ENCODE measurements at regions not wholly inside any gene's neighbourhood (a gene's known extent, or its start where the extent isn't known, plus 50 kb on each side); places are given as distances from the start of the nearest gene placed in this dataset.

- Mint-ChIP-seq H3K9me3 (no peaks in the 10 kb centered on the region), H3K4me1 (no peaks in the 10 kb centered on the region), H3K4me3 (no peak overlapping the region), H3K27ac (no peak overlapping the region), H3K36me3 (no peaks in the 10 kb centered on the region), H3K27me3 (peaks cover 1 to 2% of the 10 kb centered on the region in 2 donors)
- CTCF ChIA-PET (ENCODE audit: partially characterized antibody): interaction anchor here (1.3 to 2.6 kb wide), 2 partner anchors 10 to 17 kb away, joined by 3 to 9 read pairs; no protein-coding TSS in a partner anchor
- no peaks in the 10 kb centered on the region for H3K4me1 ChIP-seq (ENCODE audit: insufficient read depth, low read length)
- H3K27ac ChIP-seq (ENCODE audit: low read depth, low read length): no peak overlapping the region
- no peaks in the 10 kb centered on the region for H3K36me3 ChIP-seq (ENCODE audit: insufficient read depth, low read length)
- POLR2A ChIA-PET (ENCODE audit: partially characterized antibody): no interaction called here
- intact Hi-C loops (cut with micrococcal nuclease): no loop called here
- no peaks in the 10 kb centered on the region for H3K9me3 ChIP-seq (ENCODE audit: control insufficient read depth in 1 of 2, low read length in 2 of 2)
- no peak overlapping the region for H3K4me3 ChIP-seq (ENCODE audit: low read length in 2 of 2)
- DNase-seq: no peak
- peaks cover 3% of the 10 kb centered on the region for H3K27me3 ChIP-seq (ENCODE audit: insufficient read depth, low read length)
Observed at GRCh38 chr18:70415823-70416488, 127.1 kb downstream of the SOCS6 start.

DNA sequence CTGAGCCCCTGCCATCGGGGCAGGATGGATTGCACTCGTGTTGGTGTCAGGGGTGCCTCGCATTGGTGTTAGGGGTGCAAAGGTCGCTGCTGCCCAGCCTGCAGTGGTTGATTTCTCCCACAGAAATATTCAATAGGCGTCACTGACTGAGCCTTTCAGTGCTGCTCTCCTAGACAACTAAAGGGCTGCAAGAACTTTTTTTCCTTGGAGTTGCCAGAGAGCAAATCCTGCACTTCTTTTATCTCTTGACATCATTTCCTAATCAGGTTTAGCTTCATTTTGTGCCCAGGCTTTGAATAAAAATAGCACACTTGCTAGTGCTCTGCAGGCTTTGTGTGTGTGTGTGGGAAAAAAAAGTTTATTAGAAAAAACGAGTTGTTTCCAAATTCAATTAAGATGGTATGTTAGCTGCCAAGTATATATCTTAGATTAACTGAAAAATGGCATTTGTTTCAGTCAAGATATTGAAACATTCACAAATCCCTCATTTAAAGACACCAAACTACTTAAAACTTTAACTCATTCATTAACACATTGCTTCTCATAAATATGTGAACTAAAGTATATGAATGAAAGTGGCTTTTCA lies 125.6 kb downstream of the SOCS6 start:
- no peaks in the 10 kb centered on the region for H3K4me1 Mint-ChIP-seq
- no peak overlapping the region for H3K27ac ChIP-seq (ENCODE audit: low read depth, low read length)
- ChIA-PET POLR2A (ENCODE audit: partially characterized antibody) (no interaction called here), CTCF (ENCODE audit: partially characterized antibody) (interaction anchor here (2.6 kb wide), 1 partner anchor 19 kb away, joined by 9 read pairs; no protein-coding TSS in a partner anchor)
- DNase-seq: no peak
- intact Hi-C loops (cut with micrococcal nuclease): no loop called here
- no peak overlapping the region for H3K27ac Mint-ChIP-seq
- no peaks in the 10 kb centered on the region for H3K9me3 Mint-ChIP-seq
- no peaks in the 10 kb centered on the region for H3K36me3 Mint-ChIP-seq
- H3K27me3 ChIP-seq (ENCODE audit: insufficient read depth, low read length): peaks cover 3% of the 10 kb centered on the region
- no peak overlapping the region for H3K4me3 ChIP-seq (ENCODE audit: low read length in 2 of 2)
- H3K4me3 Mint-ChIP-seq: no peak overlapping the region
- no peaks in the 10 kb centered on the region for H3K9me3 ChIP-seq (ENCODE audit: control insufficient read depth in 1 of 2, low read length in 2 of 2)
- peaks cover 2 to 5% of the 10 kb centered on the region in 2 donors for H3K27me3 Mint-ChIP-seq
- no peaks in the 10 kb centered on the region for H3K36me3 ChIP-seq (ENCODE audit: insufficient read depth, low read length)
- H3K4me1 ChIP-seq (ENCODE audit: insufficient read depth, low read length): no peaks in the 10 kb centered on the region

- H3K4me3 ChIP-seq (ENCODE audit: low read length in 2 of 2): no peak overlapping the region
- Mint-ChIP-seq H3K27me3 (peaks cover 5 to 6% of the 10 kb centered on the region in 2 donors), H3K9me3 (no peaks in the 10 kb centered on the region), H3K4me3 (no peak overlapping the region), H3K4me1 (no peaks in the 10 kb centered on the region), H3K27ac (no peak overlapping the region), H3K36me3 (no peaks in the 10 kb centered on the region)
- ChIA-PET CTCF (ENCODE audit: partially characterized antibody) (no interaction called here), POLR2A (ENCODE audit: partially characterized antibody) (no interaction called here)
- no peak overlapping the region for H3K27ac ChIP-seq (ENCODE audit: low read depth, low read length)
- intact Hi-C loops (cut with micrococcal nuclease): no loop called here
- no peaks in the 10 kb centered on the region for H3K36me3 ChIP-seq (ENCODE audit: insufficient read depth, low read length)
- no peaks in the 10 kb centered on the region for H3K9me3 ChIP-seq (ENCODE audit: control insufficient read depth in 1 of 2, low read length in 2 of 2)
- peaks cover 3% of the 10 kb centered on the region for H3K27me3 ChIP-seq (ENCODE audit: insufficient read depth, low read length)
- H3K4me1 ChIP-seq (ENCODE audit: insufficient read depth, low read length): no peaks in the 10 kb centered on the region
- no peak for DNase-seq
Observed at GRCh38 chr18:70413455-70413854, 124.6 kb downstream of the SOCS6 start.

- Mint-ChIP-seq H3K4me3 (no peak overlapping the region), H3K27ac (no peak overlapping the region), H3K27me3 (peaks cover 5 to 6% of the 10 kb centered on the region in 2 donors), H3K36me3 (no peaks in the 10 kb centered on the region), H3K9me3 (no peaks in the 10 kb centered on the region), H3K4me1 (no peaks in the 10 kb centered on the region)
- Histone ChIP-seq H3K9me3 (ENCODE audit: control insufficient read depth in 1 of 2, low read length in 2 of 2) (no peaks in the 10 kb centered on the region), H3K36me3 (ENCODE audit: insufficient read depth, low read length) (no peaks in the 10 kb centered on the region), H3K4me3 (ENCODE audit: low read length in 2 of 2) (no peak overlapping the region), H3K4me1 (ENCODE audit: insufficient read depth, low read length) (no peaks in the 10 kb centered on the region), H3K27ac (ENCODE audit: low read depth, low read length) (no peak overlapping the region), H3K27me3 (ENCODE audit: insufficient read depth, low read length) (peaks cover 3% of the 10 kb centered on the region)
- ChIA-PET POLR2A (ENCODE audit: partially characterized antibody) (no interaction called here), CTCF (ENCODE audit: partially characterized antibody) (interaction anchor here (1.1 kb wide), 1 partner anchor 22 kb away, joined by 3 read pairs; no protein-coding TSS in a partner anchor)
- DNase-seq: no peak
- intact Hi-C loops (cut with micrococcal nuclease): no loop called here
Observed at GRCh38 chr18:70411876-70412435, 123.1 kb downstream of the SOCS6 start.

DNA sequence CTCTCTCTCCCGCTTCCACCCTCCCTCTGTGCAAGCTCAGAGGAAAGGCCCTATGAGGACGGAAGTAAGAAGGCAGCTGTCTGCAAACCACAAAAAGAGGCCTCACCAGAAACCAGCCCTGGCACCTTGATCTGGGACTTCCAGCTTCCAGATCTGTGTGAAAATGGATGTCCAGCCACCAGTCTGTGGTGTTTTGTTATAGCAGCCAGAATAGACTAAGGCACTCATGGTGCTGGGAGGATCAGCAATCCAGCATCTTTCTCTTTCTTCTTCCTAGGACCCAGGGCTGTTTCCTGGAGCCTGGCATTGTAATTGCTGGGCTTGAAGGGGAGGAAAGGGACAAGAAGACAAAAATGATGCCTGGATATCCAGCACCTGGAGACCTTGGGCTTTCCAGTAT lies 122.5 kb downstream of the SOCS6 start:
- Histone ChIP-seq H3K27me3 (ENCODE audit: insufficient read depth, low read length) (peaks cover 3% of the 10 kb centered on the region), H3K9me3 (ENCODE audit: control insufficient read depth in 1 of 2, low read length in 2 of 2) (no peaks in the 10 kb centered on the region), H3K4me1 (ENCODE audit: insufficient read depth, low read length) (no peaks in the 10 kb centered on the region), H3K27ac (ENCODE audit: low read depth, low read length) (no peak overlapping the region), H3K4me3 (ENCODE audit: low read length in 2 of 2) (no peak overlapping the region), H3K36me3 (ENCODE audit: insufficient read depth, low read length) (no peaks in the 10 kb centered on the region)
- H3K36me3 Mint-ChIP-seq: no peaks in the 10 kb centered on the region
- no peaks in the 10 kb centered on the region for H3K9me3 Mint-ChIP-seq
- DNase-seq: no peak
- POLR2A ChIA-PET (ENCODE audit: partially characterized antibody): no interaction called here
- intact Hi-C loops (cut with micrococcal nuclease): no loop called here
- CTCF ChIA-PET (ENCODE audit: partially characterized antibody): interaction anchor here (1.1 kb wide), 1 partner anchor 23 kb away, joined by 3 read pairs; no protein-coding TSS in a partner anchor
- peaks cover 5 to 6% of the 10 kb centered on the region in 2 donors for H3K27me3 Mint-ChIP-seq
- H3K4me1 Mint-ChIP-seq: no peaks in the 10 kb centered on the region
- no peak overlapping the region for H3K27ac Mint-ChIP-seq
- H3K4me3 Mint-ChIP-seq: no peak overlapping the region

DNA sequence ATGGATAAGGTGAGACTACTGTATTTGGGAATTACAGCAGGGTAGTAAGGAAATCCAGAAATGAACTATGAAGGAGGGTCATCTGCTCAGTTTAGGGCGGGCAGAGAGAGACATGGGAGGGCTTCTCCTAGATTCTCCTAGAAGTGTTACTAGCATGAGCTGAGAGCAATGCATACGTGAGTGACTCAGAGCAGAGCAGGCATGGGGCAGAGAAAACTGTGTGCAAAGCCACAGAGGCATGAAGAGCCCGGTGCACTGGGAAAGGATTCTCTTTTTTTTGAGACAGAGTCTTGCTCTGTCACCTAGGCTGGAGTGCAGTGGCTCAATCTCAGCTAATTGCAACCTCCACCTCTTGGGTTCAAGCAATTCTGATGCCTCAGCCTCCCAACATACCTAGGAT lies 116.2 kb downstream of the SOCS6 start:
- H3K27ac Mint-ChIP-seq: no peak overlapping the region
- H3K27me3 ChIP-seq (ENCODE audit: insufficient read depth, low read length): no peaks in the 10 kb centered on the region
- H3K4me1 Mint-ChIP-seq: no peaks in the 10 kb centered on the region
- ChIA-PET POLR2A (ENCODE audit: partially characterized antibody) (no interaction called here), CTCF (ENCODE audit: partially characterized antibody) (no interaction called here)
- peaks cover 0 to 2% (median 0%) of the 10 kb centered on the region in 8 donors for H3K9me3 Mint-ChIP-seq
- intact Hi-C loops (cut with micrococcal nuclease): no loop called here
- H3K36me3 ChIP-seq (ENCODE audit: insufficient read depth, low read length): no peaks in the 10 kb centered on the region
- peaks cover 4% of the 10 kb centered on the region in 2 donors for H3K27me3 Mint-ChIP-seq
- H3K4me3 Mint-ChIP-seq: no peak overlapping the region
- H3K4me3 ChIP-seq (ENCODE audit: low read length in 2 of 2): no peak overlapping the region
- no peak for DNase-seq
- no peaks in the 10 kb centered on the region for H3K4me1 ChIP-seq (ENCODE audit: insufficient read depth, low read length)
- no peak overlapping the region for H3K27ac ChIP-seq (ENCODE audit: low read depth, low read length)
- no peaks in the 10 kb centered on the region for H3K9me3 ChIP-seq (ENCODE audit: control insufficient read depth in 1 of 2, low read length in 2 of 2)
- no peaks in the 10 kb centered on the region for H3K36me3 Mint-ChIP-seq

DNA sequence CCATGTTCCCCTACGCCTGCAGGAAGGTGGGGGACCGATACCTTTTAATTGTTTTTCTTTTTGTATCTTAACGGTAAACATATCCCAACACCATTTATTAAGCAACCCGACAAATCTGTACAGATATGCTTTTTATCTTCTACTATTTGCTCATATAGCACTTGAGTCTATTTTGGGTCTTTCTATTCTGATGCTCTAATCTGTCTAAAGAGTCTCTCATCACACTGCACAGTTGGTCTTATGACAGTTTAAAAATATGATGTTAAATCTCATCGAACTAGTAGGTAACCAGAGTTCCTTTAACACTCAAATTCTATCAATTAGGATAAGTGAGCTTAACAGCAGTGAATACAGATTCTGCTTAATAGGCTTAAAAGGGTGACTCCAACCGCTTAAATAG lies 111.6 kb downstream of the SOCS6 start:
- peaks cover 0 to 2% (median 0%) of the 10 kb centered on the region in 8 donors for H3K9me3 Mint-ChIP-seq
- CTCF ChIA-PET (ENCODE audit: partially characterized antibody): interaction anchor here (1.2 kb wide), 1 partner anchor 34 kb away, joined by 4 read pairs; no protein-coding TSS in a partner anchor
- H3K9me3 ChIP-seq (ENCODE audit: control insufficient read depth in 1 of 2, low read length in 2 of 2): no peaks in the 10 kb centered on the region
- H3K27me3 ChIP-seq (ENCODE audit: insufficient read depth, low read length): no peaks in the 10 kb centered on the region
- no peak overlapping the region for H3K27ac ChIP-seq (ENCODE audit: low read depth, low read length)
- no peaks in the 10 kb centered on the region for H3K4me1 ChIP-seq (ENCODE audit: insufficient read depth, low read length)
- DNase-seq: no peak
- no peak overlapping the region for H3K27ac Mint-ChIP-seq
- intact Hi-C loops (cut with micrococcal nuclease): no loop called here
- H3K36me3 ChIP-seq (ENCODE audit: insufficient read depth, low read length): no peaks in the 10 kb centered on the region
- H3K4me1 Mint-ChIP-seq: no peaks in the 10 kb centered on the region
- POLR2A ChIA-PET (ENCODE audit: partially characterized antibody): no interaction called here
- no peak overlapping the region for H3K4me3 ChIP-seq (ENCODE audit: low read length in 2 of 2)
- H3K36me3 Mint-ChIP-seq: no peaks in the 10 kb centered on the region
- H3K4me3 Mint-ChIP-seq: no peak overlapping the region
- peaks cover 1 to 3% of the 10 kb centered on the region in 2 donors for H3K27me3 Mint-ChIP-seq
